GF-D8 (cell line): ENCODE measurements at regions not wholly inside any gene's neighbourhood (a gene's known extent, or its start where the extent isn't known, plus 50 kb on each side); places are given as distances from the start of the nearest gene placed in this dataset.

Experiments used
- DNase-seq: peaks from one replicate; lab custom pipeline; 2025; lab: John Stamatoyannopoulos, UW

DNA sequence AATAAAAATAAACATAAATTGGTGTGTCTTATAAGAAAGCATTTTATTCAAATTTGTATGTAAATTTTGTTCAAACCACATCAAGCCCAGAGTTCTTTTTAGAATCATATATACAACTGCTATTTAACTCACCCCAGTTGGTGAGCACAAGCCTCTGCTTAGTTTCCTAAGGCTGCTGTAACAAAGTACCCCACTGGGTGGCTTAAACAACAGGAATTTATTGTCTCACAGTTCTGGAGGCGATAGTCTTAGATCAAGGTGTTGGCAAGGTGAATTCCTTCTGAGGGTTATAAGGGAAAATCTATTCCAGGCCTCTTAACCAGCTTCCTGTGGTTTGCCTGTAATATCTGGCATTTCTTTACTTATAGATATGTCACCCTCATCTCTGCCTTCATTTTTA is 1133.5 kb downstream of the OLFM4 start:
- DNase-seq, result no peak

DNA sequence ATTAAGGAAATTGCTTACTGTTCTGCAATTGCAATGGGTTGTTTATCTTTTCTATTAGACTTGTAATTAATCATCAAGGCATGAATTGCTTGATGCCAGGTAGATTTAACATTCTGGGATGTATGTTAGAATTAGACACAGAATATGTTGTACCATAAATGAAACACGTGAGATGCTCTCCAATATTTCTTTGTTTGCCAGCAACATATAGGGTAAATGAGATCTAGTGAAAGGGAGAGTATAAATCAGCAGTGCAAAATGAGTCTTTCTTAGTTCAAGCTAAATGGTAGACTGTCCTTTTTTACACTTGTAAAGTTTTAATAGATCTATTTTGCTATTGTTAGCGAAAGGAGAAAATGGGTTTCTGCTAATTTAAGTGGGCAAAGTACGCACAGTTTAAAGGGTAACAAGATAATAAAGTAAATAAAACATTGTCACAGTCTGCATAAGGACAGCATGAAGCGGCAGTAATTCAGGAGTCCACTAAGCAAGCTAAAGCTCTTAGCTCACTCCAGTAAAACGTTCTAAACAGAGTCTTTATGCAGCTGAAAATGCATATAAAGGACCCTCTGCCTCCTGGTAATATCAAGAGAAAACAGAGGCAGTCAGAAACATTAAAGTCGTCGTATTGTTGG is 1137.1 kb downstream of the OLFM4 start:
- no peak for DNase-seq

GRCh38 chr13:54173996-54174395 is 1145.4 kb downstream of the OLFM4 start:
- DNase-seq, result no peak

- DNase-seq, result no peak
Measured at GRCh38 chr13:54175466-54175865, 1146.9 kb downstream of the OLFM4 start.

DNA sequence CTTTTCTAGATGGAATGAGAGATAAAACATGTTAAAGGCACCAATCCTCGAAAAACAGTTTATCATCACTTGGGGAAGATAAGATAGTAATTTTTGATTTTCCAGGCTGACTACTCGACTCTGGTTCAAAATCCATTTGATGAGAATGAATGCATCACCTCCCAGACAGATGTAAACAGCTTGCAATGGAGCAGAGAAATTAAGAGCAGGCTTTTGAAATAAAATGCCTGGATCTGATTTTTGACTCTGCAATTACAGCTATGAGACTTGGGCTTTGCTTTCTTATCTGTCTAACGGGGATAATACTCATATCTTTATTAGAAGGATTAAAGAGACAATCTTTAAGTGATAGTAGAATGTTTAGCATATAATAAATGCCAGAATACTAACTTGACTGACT is 1148.9 kb downstream of the OLFM4 start:
- no peak for DNase-seq

- DNase-seq, result no peak
Measured at GRCh38 chr13:54183166-54183565, 1154.6 kb downstream of the OLFM4 start.

DNA sequence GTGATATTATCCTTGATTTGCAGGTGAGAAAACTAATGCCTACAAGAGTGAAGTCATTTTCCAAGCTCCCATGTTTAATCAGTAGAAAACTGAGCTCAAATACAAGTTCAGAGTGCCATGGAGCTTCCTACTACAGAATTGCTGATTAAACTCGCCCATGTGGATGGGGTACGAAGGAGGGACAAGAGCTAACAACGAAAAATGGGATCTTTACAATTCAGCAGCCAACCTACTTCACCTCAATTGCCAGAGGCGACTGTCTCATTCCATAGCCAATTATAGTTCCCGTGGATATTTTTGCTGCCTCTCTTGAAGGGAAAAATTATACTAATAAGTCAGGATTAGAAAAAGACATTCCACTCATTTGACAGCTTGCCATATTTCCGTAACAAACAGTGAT is 1155.1 kb downstream of the OLFM4 start:
- DNase-seq, result no peak

DNA sequence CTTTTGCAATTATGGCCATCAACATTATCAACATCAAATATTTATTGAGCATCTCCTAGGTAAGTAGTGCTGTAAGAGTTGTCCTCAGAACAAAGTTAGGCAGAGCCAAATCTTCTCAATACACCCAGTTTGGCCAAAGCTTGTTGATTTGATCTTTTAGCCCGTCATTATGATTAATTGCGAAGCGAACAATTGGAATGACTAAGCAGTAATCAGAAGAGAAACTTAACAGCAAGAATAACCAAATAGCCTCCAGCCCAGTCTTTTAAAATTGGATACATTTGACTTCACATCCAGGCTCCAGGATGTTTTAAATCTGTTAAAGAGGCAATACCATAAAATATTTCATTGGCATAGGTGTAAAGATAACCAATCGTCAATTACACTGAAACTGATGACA is 1156.0 kb downstream of the OLFM4 start:
- no peak for DNase-seq

DNA sequence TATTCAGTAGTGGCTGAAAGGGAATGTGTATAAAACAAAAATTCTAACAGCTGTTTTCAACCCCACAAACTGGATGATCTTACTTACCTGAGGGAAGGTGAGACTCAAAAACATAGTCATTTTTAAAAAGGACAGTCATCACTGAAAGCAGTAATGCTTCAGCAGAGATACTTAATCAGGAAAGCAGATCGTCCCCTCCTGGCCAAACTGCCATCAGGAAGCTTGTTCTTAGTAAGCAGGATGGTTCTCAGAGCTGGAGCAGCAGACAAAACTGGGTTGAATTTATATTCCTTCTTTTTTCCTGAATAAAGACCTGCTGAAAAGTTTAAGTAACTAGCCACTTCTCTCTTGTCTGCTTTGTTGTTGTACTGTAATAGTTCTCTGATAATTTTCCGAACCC is 1156.5 kb downstream of the OLFM4 start:
- no peak for DNase-seq

DNA sequence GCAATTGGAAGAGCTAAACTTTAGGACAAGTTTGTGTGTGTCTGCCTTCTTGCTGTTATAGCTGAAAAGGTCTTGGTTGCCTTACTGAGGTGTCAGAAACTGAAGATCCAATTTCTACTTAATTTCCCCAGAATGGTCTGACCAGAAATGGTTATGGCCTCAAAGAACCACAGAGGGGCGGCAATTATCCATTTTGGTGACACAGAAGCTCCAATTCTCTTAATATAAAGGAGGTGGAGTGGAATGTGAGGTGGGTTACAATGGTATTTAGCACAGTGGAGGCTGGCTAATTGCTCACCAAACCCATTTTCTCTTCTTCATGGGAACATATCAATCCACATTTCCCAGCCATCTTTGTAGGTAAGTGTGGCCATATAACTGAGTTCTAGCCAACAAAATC is 1157.2 kb downstream of the OLFM4 start:
- DNase-seq, result no peak

DNA sequence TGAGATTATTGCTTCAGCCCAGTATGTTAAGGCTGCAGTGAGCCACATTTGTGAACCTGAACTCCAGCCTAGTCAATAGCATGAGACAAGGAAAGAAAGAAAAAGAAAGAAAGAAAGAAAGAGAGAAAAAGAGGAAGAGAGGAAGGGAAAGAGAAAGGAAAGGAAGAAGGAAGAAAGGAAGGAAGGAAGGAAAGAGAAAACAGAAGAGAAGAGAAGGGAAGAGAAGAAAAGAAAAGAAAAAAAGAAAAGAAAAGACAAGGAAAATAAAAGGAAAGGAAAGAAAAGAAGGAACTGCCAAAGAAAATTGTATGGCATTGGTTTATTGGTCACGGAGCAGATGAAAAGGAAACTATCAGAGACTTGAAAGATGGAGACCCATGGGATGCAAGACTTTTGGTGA is 1158.8 kb downstream of the OLFM4 start:
- no peak for DNase-seq

DNA sequence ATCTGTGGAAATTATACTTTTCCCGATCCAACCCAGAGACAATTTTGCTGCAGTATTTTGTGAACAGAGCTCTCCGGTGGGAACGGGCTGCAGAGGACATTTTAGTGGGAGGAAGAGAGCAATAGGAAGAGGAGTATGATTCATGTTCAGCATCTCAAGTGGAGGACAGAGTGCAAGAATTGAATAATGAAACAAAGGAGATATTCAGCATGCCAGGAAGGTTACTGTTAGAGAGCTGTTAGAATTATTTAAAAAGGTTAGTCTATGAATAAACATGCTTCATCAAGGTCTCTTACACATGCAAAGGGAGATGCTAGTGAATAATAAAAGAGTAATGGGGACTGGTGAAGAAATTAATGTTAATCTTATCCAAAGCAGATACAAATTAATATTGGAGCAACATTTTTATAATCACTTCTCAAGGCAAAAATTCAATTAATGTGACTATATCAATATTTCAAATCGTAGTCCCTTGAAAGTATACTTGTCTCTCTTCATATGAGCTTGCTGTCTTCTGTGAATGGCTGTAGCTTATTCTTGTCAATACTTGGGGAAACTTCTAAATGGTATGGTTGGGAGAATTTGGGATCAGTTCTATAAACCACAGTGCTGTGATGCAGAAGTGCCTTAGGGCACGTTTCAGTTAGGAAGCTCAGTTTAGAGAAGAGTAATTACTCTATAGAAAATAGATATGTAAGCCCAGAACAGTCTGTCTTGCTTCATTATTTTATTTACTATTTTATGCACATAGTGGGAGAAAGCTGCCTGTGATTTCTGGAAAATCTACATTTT is 1165.8 kb downstream of the OLFM4 start:
- no peak for DNase-seq

DNA sequence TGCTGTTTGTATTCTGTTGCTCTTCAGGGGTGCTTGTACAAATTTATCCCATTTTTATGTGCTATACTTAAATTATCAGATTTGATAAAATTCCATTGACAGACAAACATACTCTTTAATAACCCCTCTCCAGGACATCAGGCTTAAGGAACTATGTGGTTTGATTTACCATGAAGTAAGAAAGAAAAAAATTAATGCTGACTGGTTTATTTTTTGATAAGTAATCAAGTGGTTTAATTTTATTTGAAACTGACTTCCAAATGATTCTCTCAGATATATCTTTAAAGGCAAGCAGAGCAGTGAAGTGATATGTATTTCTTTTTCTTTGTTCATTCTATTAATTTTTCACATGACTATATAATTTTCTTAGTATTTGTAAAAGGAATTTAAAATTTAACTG is 1168.1 kb downstream of the OLFM4 start:
- no peak for DNase-seq

DNA sequence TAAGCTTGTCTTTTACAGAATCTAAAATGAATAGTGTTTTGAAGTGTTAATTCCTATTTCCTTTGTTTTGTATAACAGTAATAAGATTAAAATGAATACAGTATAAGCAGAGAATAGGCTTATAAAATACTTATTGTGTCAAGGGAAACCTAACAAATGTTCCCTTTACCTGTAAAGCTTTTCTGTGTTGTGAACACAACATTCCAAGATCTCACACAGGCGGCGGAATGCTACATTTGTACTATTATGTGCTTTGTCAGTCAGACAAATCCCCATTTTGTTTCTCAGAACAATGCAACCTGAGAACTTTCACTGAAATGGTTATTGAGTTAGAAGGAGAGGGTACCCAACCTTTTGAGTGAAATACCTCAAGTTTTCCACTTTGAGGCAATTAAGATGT is 1170.3 kb downstream of the OLFM4 start:
- no peak for DNase-seq

GRCh38 chr13:54206626-54207025 is 1178.0 kb downstream of the OLFM4 start:
- DNase-seq, result no peak

DNA sequence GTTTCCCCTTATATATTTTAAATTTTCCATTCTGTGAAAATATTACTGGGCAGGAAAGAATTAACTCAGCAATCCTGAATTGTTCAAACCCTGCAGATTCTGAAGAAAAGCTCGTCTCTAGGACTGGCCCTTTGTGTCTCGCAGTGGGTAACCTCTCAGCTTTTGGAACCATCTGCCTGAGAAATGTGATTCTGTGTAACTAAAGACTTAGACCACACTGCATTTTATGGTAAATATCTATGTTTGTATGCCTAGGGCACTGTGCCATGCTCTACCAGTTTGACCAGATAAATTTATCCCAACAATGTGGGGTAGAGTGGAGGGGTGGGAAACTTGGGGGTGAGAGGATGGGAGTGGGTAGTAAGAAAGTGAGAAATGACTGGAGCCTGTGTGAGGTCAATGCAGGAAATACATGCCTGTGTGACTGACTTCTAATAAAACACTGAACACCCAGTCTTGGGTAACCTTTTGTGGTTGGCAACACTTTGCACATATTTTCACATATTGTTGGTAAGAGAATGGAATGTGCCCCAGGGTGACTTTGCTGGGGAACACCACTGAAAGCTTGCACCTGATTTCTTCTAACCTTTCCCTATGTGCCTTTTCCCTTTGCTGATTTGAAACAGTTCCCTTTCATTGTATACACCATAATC is 1181.9 kb downstream of the OLFM4 start:
- peak; percentile 20 for DNase-seq

DNA sequence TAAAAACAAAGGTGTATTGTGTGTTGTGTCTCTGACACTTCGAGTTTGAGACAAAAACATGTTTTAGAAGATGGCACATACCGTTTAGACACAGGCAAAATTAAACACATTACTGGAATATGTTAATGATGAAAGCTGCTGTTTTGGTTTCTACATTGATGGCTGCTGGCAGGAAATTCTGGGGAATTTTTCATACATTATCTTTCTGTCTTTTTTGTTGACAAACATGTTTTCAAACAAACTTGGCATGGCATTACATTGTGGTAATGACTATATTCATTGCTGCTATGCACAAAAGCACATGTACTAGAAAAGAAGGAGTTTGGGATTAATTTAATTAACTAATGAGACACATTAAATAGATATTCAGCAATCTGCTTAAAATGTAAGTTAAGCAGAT is 1187.6 kb downstream of the OLFM4 start:
- DNase-seq, result no peak

DNA sequence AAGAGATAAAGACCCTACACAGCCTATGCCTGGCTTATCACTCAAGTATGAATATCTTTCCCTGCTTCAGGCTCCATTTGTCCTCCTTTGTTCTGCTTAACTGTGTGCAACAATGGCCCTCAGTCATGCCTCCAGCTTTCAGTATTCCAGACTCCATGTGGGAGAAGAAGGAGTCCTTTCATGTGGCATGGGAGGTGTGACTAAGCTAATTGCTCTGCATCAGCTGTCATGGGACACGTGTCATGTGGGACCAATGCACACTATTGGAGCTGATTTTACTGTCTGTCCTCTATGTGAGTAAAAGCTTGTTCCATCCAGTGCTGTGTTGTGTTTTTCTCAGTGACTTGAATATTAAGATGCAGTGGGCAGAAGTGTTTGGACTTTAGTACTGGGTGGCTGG is 1198.3 kb downstream of the OLFM4 start:
- DNase-seq, result no peak

- DNase-seq, result no peak
Measured at GRCh38 chr13:54232700-54233099, 1204.1 kb downstream of the OLFM4 start.

- DNase-seq, result no peak
Measured at GRCh38 chr13:54234607-54235006, 1206.0 kb downstream of the OLFM4 start.

- DNase-seq, result no peak
Measured at GRCh38 chr13:54241719-54242118, 1213.1 kb downstream of the OLFM4 start.

GRCh38 chr13:54248306-54248705 is 1219.7 kb downstream of the OLFM4 start:
- no peak for DNase-seq

- no peak for DNase-seq
Measured at GRCh38 chr13:54261856-54262255, 1233.2 kb downstream of the OLFM4 start.
